ENCODE measurements at regions not wholly inside any gene's neighbourhood (a gene's known extent, or its start where the extent isn't known, plus 50 kb on each side); places are given as distances from the start of the nearest gene placed in this dataset.

- TF ChIP-seq HDAC2 (IDR thresholded peaks at IDR 0.05; ENCODE audit: borderline replicate concordance in 1 of 2, low read depth in 2 of 2, low read length in 2 of 2), result no peak
- no peak for TF ChIP-seq ATF3 (IDR thresholded peaks at IDR 0.05; ENCODE audit: insufficient read depth, low read depth, low read length)
- no peak for TF ChIP-seq SP2 (IDR thresholded peaks at IDR 0.05; ENCODE audit: low read length)
These were observed 219.8 kb upstream of the CDKN3 start (continued) for GRCh38 chr14:54177019-54177418.
